ENCODE measurements at regions not wholly inside any gene's neighbourhood (a gene's known extent, or its start where the extent isn't known, plus 50 kb on each side); places are given as distances from the start of the nearest gene placed in this dataset.

DNA sequence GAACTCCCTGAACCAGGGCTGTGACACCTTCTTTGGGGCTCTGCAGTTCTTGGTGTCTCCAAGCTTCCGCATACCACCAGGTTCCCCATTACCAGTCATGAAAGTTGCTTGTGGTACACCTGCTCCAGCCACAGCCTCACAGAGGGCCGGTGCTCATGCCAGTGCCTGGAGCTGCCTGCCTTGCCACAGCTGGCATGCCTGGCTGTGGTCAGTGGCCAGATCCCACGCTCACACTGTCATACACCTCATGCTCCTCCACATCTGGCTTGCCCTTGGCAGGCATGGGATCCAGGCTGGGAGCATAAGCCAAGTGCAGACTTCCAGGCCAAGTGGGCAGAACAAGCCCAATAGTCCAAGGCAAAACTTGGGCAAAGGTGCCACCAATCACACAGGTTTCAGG lies 1054.9 kb downstream of the SLITRK5 start:
- TF ChIP-seq, protein P1, sequence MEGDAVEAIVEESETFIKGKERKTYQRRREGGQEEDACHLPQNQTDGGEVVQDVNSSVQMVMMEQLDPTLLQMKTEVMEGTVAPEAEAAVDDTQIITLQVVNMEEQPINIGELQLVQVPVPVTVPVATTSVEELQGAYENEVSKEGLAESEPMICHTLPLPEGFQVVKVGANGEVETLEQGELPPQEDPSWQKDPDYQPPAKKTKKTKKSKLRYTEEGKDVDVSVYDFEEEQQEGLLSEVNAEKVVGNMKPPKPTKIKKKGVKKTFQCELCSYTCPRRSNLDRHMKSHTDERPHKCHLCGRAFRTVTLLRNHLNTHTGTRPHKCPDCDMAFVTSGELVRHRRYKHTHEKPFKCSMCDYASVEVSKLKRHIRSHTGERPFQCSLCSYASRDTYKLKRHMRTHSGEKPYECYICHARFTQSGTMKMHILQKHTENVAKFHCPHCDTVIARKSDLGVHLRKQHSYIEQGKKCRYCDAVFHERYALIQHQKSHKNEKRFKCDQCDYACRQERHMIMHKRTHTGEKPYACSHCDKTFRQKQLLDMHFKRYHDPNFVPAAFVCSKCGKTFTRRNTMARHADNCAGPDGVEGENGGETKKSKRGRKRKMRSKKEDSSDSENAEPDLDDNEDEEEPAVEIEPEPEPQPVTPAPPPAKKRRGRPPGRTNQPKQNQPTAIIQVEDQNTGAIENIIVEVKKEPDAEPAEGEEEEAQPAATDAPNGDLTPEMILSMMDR (IDR thresholded peaks at IDR 0.05; ENCODE audit: low read depth, low read length, poor library complexity, severe bottlenecking), result no peak
- TF ChIP-seq EZH2phosphoT487 (IDR thresholded peaks at IDR 0.05; ENCODE audit: borderline replicate concordance, low read length), result no peak
